ENCODE measurements at regions not wholly inside any gene's neighbourhood (a gene's known extent, or its start where the extent isn't known, plus 50 kb on each side); places are given as distances from the start of the nearest gene placed in this dataset.

DNA sequence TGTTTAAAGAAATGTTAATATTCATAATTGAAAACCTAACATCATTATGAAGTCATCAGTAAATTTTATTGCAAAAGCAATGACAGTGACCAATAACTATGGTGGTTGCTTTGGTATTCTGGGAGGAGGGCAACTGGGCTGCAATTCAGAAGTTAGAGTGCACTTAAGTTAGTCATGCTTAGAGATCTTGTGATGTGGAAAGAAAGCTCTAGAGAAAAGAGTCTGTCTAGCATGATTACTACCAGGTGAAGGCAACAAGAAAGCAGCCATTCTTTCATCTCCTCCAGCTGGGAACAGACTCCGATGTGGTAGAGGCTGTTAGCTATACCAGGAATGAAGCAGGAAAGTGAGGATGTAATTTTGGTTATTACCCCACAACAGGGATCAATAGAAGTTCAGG is 625.6 kb downstream of the SI start:
- H3K9me3 ChIP-seq (replicated peaks in 1 of 2; ENCODE audit: control insufficient read depth in 1 of 2, insufficient read depth in 1 of 2, low read length in 2 of 2), result peaks cover 7 to 9% of the 10 kb centered on the region in 2 donors
- TF ChIP-seq, protein P1, sequence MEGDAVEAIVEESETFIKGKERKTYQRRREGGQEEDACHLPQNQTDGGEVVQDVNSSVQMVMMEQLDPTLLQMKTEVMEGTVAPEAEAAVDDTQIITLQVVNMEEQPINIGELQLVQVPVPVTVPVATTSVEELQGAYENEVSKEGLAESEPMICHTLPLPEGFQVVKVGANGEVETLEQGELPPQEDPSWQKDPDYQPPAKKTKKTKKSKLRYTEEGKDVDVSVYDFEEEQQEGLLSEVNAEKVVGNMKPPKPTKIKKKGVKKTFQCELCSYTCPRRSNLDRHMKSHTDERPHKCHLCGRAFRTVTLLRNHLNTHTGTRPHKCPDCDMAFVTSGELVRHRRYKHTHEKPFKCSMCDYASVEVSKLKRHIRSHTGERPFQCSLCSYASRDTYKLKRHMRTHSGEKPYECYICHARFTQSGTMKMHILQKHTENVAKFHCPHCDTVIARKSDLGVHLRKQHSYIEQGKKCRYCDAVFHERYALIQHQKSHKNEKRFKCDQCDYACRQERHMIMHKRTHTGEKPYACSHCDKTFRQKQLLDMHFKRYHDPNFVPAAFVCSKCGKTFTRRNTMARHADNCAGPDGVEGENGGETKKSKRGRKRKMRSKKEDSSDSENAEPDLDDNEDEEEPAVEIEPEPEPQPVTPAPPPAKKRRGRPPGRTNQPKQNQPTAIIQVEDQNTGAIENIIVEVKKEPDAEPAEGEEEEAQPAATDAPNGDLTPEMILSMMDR (IDR thresholded peaks at IDR 0.05), result no peak
- H3K4me3 ChIP-seq (replicated peaks in 1 of 3; ENCODE audit: low read depth in 2 of 3, low read length in 3 of 3), result no peak overlapping the region
- H3K79me2 ChIP-seq (ENCODE audit: insufficient read depth, low read length), result no peaks in the 10 kb centered on the region
- no peak overlapping the region for H3K9ac ChIP-seq (ENCODE audit: insufficient read depth, low read length, poor library complexity, severe bottlenecking)
- no peak overlapping the region for H3K4me2 ChIP-seq (replicated peaks; ENCODE audit: extremely low read depth, low read length, poor library complexity, severe bottlenecking)
- no CpG with 5 or more reads among the region's 1 CpG for WGBS (ENCODE audit: insufficient coverage)
- no peaks in the 10 kb centered on the region for H3K36me3 ChIP-seq (replicated peaks in 1 of 2; ENCODE audit: control insufficient read depth in 1 of 2, insufficient read depth in 2 of 2, low read length in 2 of 2)
- DNase-seq, result no peak
- no peaks in the 10 kb centered on the region for H3K4me1 ChIP-seq (ENCODE audit: control insufficient read depth in 1 of 2, insufficient read depth in 2 of 2, low read length in 2 of 2)
- intact Hi-C loops (cut with micrococcal nuclease), result no loop called here
- Mint-ChIP-seq H3K4me1 (no peaks in the 10 kb centered on the region), H3K27ac (no peak overlapping the region), H3K9me3 (peaks cover 0 to 6% (median 3%) of the 10 kb centered on the region in 7 donors), H3K36me3 (no peaks in the 10 kb centered on the region), H3K27me3 (ENCODE audit: low read depth in 3 of 3) (no peaks in the 10 kb centered on the region), H3K4me3 (no peak overlapping the region)
- no peak overlapping the region for H2AFZ ChIP-seq (ENCODE audit: insufficient read depth, low read depth, low read length, poor library complexity, severe bottlenecking)
- no peaks in the 10 kb centered on the region for H3K27me3 ChIP-seq (ENCODE audit: control insufficient read depth in 2 of 2, insufficient read depth in 2 of 2, low read length in 2 of 2)
- no peaks in the 10 kb centered on the region for H4K20me1 ChIP-seq (ENCODE audit: insufficient read depth, low read length)
- no peak overlapping the region for H3K27ac ChIP-seq (ENCODE audit: low read depth in 1 of 2, low read length in 2 of 2)

GRCh38 chr3:164451072-164451910 is 627.0 kb downstream of the SI start:
- no peaks in the 10 kb centered on the region for H3K4me1 ChIP-seq (ENCODE audit: control insufficient read depth in 1 of 2, insufficient read depth in 2 of 2, low read length in 2 of 2)
- Mint-ChIP-seq H3K4me3 (no peak overlapping the region), H3K4me1 (no peaks in the 10 kb centered on the region), H3K27me3 (ENCODE audit: low read depth in 3 of 3) (no peaks in the 10 kb centered on the region), H3K9me3 (peaks cover 0 to 8% (median 4%) of the 10 kb centered on the region in 7 donors), H3K27ac (peak overlapping the region in 1 of 7 donors; percentile 36), H3K36me3 (no peaks in the 10 kb centered on the region)
- intact Hi-C loops (cut with micrococcal nuclease), result no loop called here
- DNase-seq, result no peak
- 67% methylated on average over 5 of the region's 5 CpGs for WGBS (ENCODE audit: insufficient coverage)
- H3K4me2 ChIP-seq (replicated peaks; ENCODE audit: extremely low read depth, low read length, poor library complexity, severe bottlenecking), result no peak overlapping the region
- no peak overlapping the region for H3K9ac ChIP-seq (ENCODE audit: insufficient read depth, low read length, poor library complexity, severe bottlenecking)
- H3K36me3 ChIP-seq (replicated peaks in 1 of 2; ENCODE audit: control insufficient read depth in 1 of 2, insufficient read depth in 2 of 2, low read length in 2 of 2), result no peaks in the 10 kb centered on the region
- no peak overlapping the region for H2AFZ ChIP-seq (ENCODE audit: insufficient read depth, low read depth, low read length, poor library complexity, severe bottlenecking)
- no peak overlapping the region for H3K27ac ChIP-seq (ENCODE audit: low read depth in 1 of 2, low read length in 2 of 2)
- H3K4me3 ChIP-seq (replicated peaks in 1 of 3; ENCODE audit: low read depth in 2 of 3, low read length in 3 of 3), result no peak overlapping the region
- no peaks in the 10 kb centered on the region for H4K20me1 ChIP-seq (ENCODE audit: insufficient read depth, low read length)
- H3K27me3 ChIP-seq (ENCODE audit: control insufficient read depth in 2 of 2, insufficient read depth in 2 of 2, low read length in 2 of 2), result no peaks in the 10 kb centered on the region
- H3K79me2 ChIP-seq (ENCODE audit: insufficient read depth, low read length), result no peaks in the 10 kb centered on the region
- TF ChIP-seq, protein P1 (IDR thresholded peaks at IDR 0.05), result no peak
- peaks cover 7 to 9% of the 10 kb centered on the region in 2 donors for H3K9me3 ChIP-seq (replicated peaks in 1 of 2; ENCODE audit: control insufficient read depth in 1 of 2, insufficient read depth in 1 of 2, low read length in 2 of 2)

All from CD14-positive monocyte (primary cell).